ENCODE measurements at regions not wholly inside any gene's neighbourhood (a gene's known extent, or its start where the extent isn't known, plus 50 kb on each side); places are given as distances from the start of the nearest gene placed in this dataset.

DNA sequence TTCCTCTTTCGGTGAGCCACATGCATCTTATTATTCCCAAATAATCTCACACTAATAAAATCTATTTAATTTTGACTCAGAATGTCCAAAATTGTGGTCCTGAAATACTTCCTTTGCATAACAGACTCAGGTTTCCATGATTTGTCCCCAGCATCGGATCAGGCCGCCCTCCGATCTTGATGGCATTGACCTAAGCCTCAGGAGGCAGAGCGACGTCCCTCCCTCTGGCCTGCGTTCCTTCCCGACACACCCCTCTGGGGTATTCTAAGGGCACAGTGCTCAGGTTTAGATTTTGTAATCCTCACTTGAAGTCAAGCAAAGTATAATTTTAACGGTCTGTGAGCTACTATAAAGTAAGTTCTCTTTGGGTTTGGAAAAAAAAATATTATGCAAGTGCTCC is 857.7 kb downstream of the GALR1 start:
- no peak overlapping the region for H3K4me3 ChIP-seq (ENCODE audit: low read depth, low read length)
- TF ChIP-seq CTCF (IDR thresholded peaks at IDR 0.05; ENCODE audit: low read depth, low read length) = no peak

GRCh38 chr18:78108554-78108953 is 858.9 kb downstream of the GALR1 start:
- no peak for TF ChIP-seq CTCF (IDR thresholded peaks at IDR 0.05; ENCODE audit: low read depth, low read length)
- no peak overlapping the region for H3K4me3 ChIP-seq (ENCODE audit: low read depth, low read length)

GRCh38 chr18:78113136-78113939 is 863.7 kb downstream of the GALR1 start:
- no peak for TF ChIP-seq CTCF (IDR thresholded peaks at IDR 0.05; ENCODE audit: low read depth, low read length)
- H3K4me3 ChIP-seq (ENCODE audit: low read depth, low read length) = no peak overlapping the region

GRCh38 chr18:78113940-78114251 is 864.2 kb downstream of the GALR1 start:
- H3K4me3 ChIP-seq (ENCODE audit: low read depth, low read length) = no peak overlapping the region
- no peak for TF ChIP-seq CTCF (IDR thresholded peaks at IDR 0.05; ENCODE audit: low read depth, low read length)

DNA sequence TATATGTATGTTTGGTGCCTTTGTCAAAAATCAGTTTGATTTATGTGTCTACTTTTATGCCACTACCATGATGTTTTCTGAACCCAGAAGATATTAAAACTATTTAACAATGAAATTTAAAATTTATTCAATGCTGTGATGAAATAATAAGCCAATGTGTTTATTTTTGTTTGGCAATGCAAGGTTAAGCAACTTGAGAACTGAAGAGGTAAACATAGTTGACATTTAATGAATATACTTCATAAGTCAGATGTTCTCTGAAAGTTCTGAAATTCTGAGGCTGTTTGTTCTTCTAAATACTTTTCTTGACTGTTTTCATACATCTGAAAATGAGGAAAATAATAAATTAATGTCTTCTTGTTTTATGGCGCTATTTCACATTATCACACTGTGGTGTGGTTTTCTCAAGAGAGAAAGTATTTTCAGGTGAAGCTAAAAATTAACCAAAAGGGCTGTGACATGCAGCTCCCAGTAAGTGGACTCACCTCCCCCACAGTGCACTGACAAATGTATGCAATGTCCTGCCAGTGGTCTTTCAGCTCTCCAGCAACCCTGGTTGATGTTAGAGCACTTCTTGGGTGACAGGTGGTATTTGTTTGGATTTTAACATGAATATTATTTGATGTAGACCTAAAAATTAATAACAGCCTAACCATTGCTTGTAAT is 863.6 kb upstream of the SALL3 start:
- no peak for TF ChIP-seq CTCF (IDR thresholded peaks at IDR 0.05; ENCODE audit: low read depth, low read length)
- H3K4me3 ChIP-seq (ENCODE audit: low read depth, low read length) = no peak overlapping the region

GRCh38 chr18:78123144-78123909 is 856.3 kb upstream of the SALL3 start:
- no peak overlapping the region for H3K4me3 ChIP-seq (ENCODE audit: low read depth, low read length)
- TF ChIP-seq CTCF (IDR thresholded peaks at IDR 0.05; ENCODE audit: low read depth, low read length) = no peak
